H1 (cell line): ENCODE measurements at regions not wholly inside any gene's neighbourhood (a gene's known extent, or its start where the extent isn't known, plus 50 kb on each side); places are given as distances from the start of the nearest gene placed in this dataset.

Source experiments
- CEBPB ChIP-seq: IDR thresholded peaks from 2 replicates; pipeline ENCODE4 v1.6.1; 2012; ENCODE audit warnings: low read depth, low read length
- JUN ChIP-seq: IDR thresholded peaks from 2 replicates; pipeline ENCODE4 v1.6.1; 2011; ENCODE audit warnings: low read depth, mild to moderate bottlenecking, improper control_type of control experiment, low read length
- JUND ChIP-seq: IDR thresholded peaks from 2 replicates; pipeline ENCODE4 v1.6.1; 2011; ENCODE audit warnings: mild to moderate bottlenecking, improper control_type of control experiment, low read length
- KDM5A ChIP-seq: fragments of 200-600 bp; IDR thresholded peaks from 2 replicates; pipeline ENCODE4 v1.7.1; 2012; ENCODE audit warnings: mild to moderate bottlenecking, low read length, inconsistent platforms, mixed read lengths
- POLR2A ChIP-seq, 2 experiments: IDR thresholded peaks; 1 replicate in 1 of 2; 2 replicates in 1 of 2; pipeline ENCODE4 v1.6.1; 2011; ENCODE audit warnings: low read depth in 2 of 2, low read length in 2 of 2, mild to moderate bottlenecking in 2 of 2; ENCODE audit errors: control extremely low read depth in 1 of 2
- RAD21 ChIP-seq, 2 experiments: IDR thresholded peaks in 1 of 2; conservative IDR thresholded peaks in 1 of 2; 2 replicates each; pipeline ENCODE4 v1.6.1; 2011; ENCODE audit warnings: low read depth in 2 of 2, low read length in 2 of 2, improper control_type of control experiment in 1 of 2, inconsistent platforms in 1 of 2, mild to moderate bottlenecking in 1 of 2, moderate library complexity in 1 of 2
- RFX5 ChIP-seq: IDR thresholded peaks from 2 replicates; pipeline ENCODE4 v1.6.1; 2011; ENCODE audit warnings: low read depth, low read length, improper control_type of control experiment, borderline replicate concordance
- SP4 ChIP-seq: IDR thresholded peaks from 2 replicates; pipeline ENCODE4 v1.6.1; 2012; ENCODE audit warnings: low read length, inconsistent platforms
- TAF1 ChIP-seq: IDR thresholded peaks from 2 replicates; pipeline ENCODE4 v1.6.1; 2011; ENCODE audit warnings: mild to moderate bottlenecking, low read depth, low read length
- TEAD4 ChIP-seq: IDR thresholded peaks from 2 replicates; pipeline ENCODE4 v1.6.1; 2012; ENCODE audit warnings: low read depth, low read length, inconsistent platforms, mixed read lengths
- TF ChIP-seq, protein P1 (sequence below), 3 experiments: IDR thresholded peaks; 1 replicate in 2 of 3; 2 replicates in 1 of 3; pipeline versions ENCODE4 v1.5.1 to v1.6.1; 2011; ENCODE audit warnings: low read length in 3 of 3, mild to moderate bottlenecking in 3 of 3, inconsistent platforms in 2 of 3, low read depth in 1 of 3, moderate library complexity in 1 of 3; ENCODE audit not compliant: insufficient read depth in 1 of 3; ENCODE audit errors: control extremely low read depth in 1 of 3

DNA sequence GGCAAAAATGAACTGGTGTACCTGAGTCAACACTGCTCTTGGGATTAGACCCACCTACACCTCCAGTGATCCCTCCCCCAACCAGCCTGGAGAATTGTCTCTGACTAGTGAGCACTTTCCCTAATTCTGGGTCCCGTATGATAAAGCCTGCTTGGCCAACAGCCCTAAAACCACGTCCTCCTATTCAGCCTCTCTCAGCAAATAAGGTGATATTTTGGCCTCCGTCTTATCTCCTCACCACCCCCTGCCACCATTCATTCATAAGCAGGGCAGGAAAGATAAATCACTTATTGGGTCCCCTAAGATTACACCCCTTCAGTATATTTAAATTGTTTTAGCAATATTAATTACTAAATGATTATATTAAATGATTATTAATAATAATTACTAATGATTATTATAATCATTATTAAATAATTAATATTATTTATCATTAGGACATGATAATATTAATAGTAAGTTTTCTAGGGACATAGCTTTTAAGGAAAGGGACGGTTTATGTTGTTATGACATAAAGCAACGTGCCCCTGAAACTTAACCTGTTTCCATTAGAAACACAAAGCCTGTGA is 108.0 kb downstream of the DUSP10 start:
- TF ChIP-seq TEAD4 (no peak), KDM5A (no peak), JUND (no peak), TAF1 (no peak), SP4 (no peak), POLR2A (IDR thresholded peaks at IDR 0.05; ENCODE audit: control extremely low read depth in 1 of 2, low read depth in 2 of 2, low read length in 2 of 2) (no peak), RFX5 (no peak), JUN (no peak), RAD21 (IDR thresholded peaks at IDR 0.05 in 1 of 2, conservative IDR thresholded peaks at IDR 0.05 in 1 of 2; ENCODE audit: low read depth in 2 of 2, low read length in 2 of 2) (no peak), CEBPB (no peak)
- TF ChIP-seq, protein P1, sequence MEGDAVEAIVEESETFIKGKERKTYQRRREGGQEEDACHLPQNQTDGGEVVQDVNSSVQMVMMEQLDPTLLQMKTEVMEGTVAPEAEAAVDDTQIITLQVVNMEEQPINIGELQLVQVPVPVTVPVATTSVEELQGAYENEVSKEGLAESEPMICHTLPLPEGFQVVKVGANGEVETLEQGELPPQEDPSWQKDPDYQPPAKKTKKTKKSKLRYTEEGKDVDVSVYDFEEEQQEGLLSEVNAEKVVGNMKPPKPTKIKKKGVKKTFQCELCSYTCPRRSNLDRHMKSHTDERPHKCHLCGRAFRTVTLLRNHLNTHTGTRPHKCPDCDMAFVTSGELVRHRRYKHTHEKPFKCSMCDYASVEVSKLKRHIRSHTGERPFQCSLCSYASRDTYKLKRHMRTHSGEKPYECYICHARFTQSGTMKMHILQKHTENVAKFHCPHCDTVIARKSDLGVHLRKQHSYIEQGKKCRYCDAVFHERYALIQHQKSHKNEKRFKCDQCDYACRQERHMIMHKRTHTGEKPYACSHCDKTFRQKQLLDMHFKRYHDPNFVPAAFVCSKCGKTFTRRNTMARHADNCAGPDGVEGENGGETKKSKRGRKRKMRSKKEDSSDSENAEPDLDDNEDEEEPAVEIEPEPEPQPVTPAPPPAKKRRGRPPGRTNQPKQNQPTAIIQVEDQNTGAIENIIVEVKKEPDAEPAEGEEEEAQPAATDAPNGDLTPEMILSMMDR (IDR thresholded peaks at IDR 0.05; ENCODE audit: control extremely low read depth in 1 of 3, insufficient read depth in 1 of 3, low read depth in 1 of 3, low read length in 3 of 3), result no peak
